ENCODE measurements at regions not wholly inside any gene's neighbourhood (a gene's known extent, or its start where the extent isn't known, plus 50 kb on each side); places are given as distances from the start of the nearest gene placed in this dataset.

DNA sequence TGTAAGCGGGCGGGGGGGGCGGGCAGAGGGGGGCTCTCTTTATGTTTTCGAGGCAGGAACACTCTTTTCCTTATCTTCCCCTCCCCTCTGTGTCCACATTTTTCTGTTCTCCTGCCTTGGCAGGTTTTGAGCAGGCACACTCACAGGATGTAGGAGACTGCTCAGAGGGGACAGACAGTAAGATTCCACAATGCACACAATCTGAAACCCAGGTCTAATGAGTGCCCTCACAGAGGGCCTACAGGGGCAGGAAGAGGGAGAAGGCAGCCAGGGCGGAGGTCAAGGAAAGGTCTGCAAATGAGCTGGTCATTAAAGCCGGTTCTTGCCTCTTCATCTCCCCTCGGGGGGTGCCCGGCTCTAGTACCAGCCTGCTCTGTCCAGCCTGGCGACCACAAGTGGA is 106.1 kb upstream of the ATP6AP2 start:
- no peaks in the 10 kb centered on the region for H3K36me3 ChIP-seq (ENCODE audit: insufficient read depth, low read length)
- H3K79me2 ChIP-seq (ENCODE audit: insufficient read depth, low read length): no peaks in the 10 kb centered on the region
- no peaks in the 10 kb centered on the region for H3K27me3 ChIP-seq (ENCODE audit: insufficient read depth, low read length, poor library complexity)
- no peak for TF ChIP-seq CTCF (IDR thresholded peaks at IDR 0.05; ENCODE audit: borderline replicate concordance, extremely low read depth, low read length, poor library complexity, severe bottlenecking)
- TF ChIP-seq EZH2 (IDR thresholded peaks at IDR 0.05; ENCODE audit: borderline replicate concordance, low read depth, low read length, severe bottlenecking): no peak
- no peaks in the 10 kb centered on the region for H3K9me3 ChIP-seq (ENCODE audit: insufficient read depth, low read length, severe bottlenecking)
- no peaks in the 10 kb centered on the region for H4K20me1 ChIP-seq (ENCODE audit: insufficient read depth, low read length)
- H3K4me2 ChIP-seq (ENCODE audit: insufficient read depth, low read length): no peak overlapping the region
- H3K27ac ChIP-seq (ENCODE audit: low read length): no peak overlapping the region
- no peak overlapping the region for H2AFZ ChIP-seq (ENCODE audit: low read depth, low read length)
- no peak overlapping the region for H3K9ac ChIP-seq (ENCODE audit: low read depth, low read length)
- no peak for DNase-seq
- no peak for ATAC-seq (ENCODE audit: insufficient read depth, low read depth)
- no peak overlapping the region for H3K4me3 ChIP-seq (ENCODE audit: low read depth in 1 of 2, low read length in 2 of 2)
- H3K4me1 ChIP-seq (ENCODE audit: insufficient read depth, low read length): peaks cover 30% of the 10 kb centered on the region

- Histone ChIP-seq H4K20me1 (ENCODE audit: insufficient read depth, low read length) (no peaks in the 10 kb centered on the region), H3K9ac (ENCODE audit: low read depth, low read length) (no peak overlapping the region), H3K4me1 (ENCODE audit: insufficient read depth, low read length) (peaks cover 30% of the 10 kb centered on the region), H3K27ac (ENCODE audit: low read length) (no peak overlapping the region), H3K79me2 (ENCODE audit: insufficient read depth, low read length) (no peaks in the 10 kb centered on the region), H3K4me2 (ENCODE audit: insufficient read depth, low read length) (no peak overlapping the region), H2AFZ (ENCODE audit: low read depth, low read length) (no peak overlapping the region), H3K9me3 (ENCODE audit: insufficient read depth, low read length, severe bottlenecking) (no peaks in the 10 kb centered on the region), H3K36me3 (ENCODE audit: insufficient read depth, low read length) (no peaks in the 10 kb centered on the region), H3K27me3 (ENCODE audit: insufficient read depth, low read length, poor library complexity) (no peaks in the 10 kb centered on the region), H3K4me3 (ENCODE audit: low read depth in 1 of 2, low read length in 2 of 2) (no peak overlapping the region)
- TF ChIP-seq CTCF (IDR thresholded peaks at IDR 0.05; ENCODE audit: borderline replicate concordance, extremely low read depth, low read length, poor library complexity, severe bottlenecking) (no peak), EZH2 (IDR thresholded peaks at IDR 0.05; ENCODE audit: borderline replicate concordance, low read depth, low read length, severe bottlenecking) (no peak)
- DNase-seq: no peak
- ATAC-seq (ENCODE audit: insufficient read depth, low read depth): no peak
Observed at GRCh38 chrX:40474205-40474626, 106.6 kb upstream of the ATP6AP2 start.

- no peaks in the 10 kb centered on the region for H3K9me3 ChIP-seq (ENCODE audit: insufficient read depth, low read length, severe bottlenecking)
- H3K27ac ChIP-seq (ENCODE audit: low read length): no peak overlapping the region; the same call in 1 of the 2 replicates
- H3K79me2 ChIP-seq (ENCODE audit: insufficient read depth, low read length): no peaks in the 10 kb centered on the region
- peak; percentile 74 for DNase-seq
- no peaks in the 10 kb centered on the region for H3K36me3 ChIP-seq (ENCODE audit: insufficient read depth, low read length)
- ATAC-seq (ENCODE audit: insufficient read depth, low read depth): peak; percentile 65
- peak; percentile 40 for TF ChIP-seq CTCF (IDR thresholded peaks at IDR 0.05; ENCODE audit: borderline replicate concordance, extremely low read depth, low read length, poor library complexity, severe bottlenecking)
- TF ChIP-seq EZH2 (IDR thresholded peaks at IDR 0.05; ENCODE audit: borderline replicate concordance, low read depth, low read length, severe bottlenecking): no peak
- H3K4me2 ChIP-seq (ENCODE audit: insufficient read depth, low read length): 0 out of 2 replicates have a peak overlapping the region, but pooled peaks have one; percentile 7
- no peak overlapping the region for H3K4me3 ChIP-seq (ENCODE audit: low read depth in 1 of 2, low read length in 2 of 2)
- no peak overlapping the region for H3K9ac ChIP-seq (ENCODE audit: low read depth, low read length)
- no peaks in the 10 kb centered on the region for H4K20me1 ChIP-seq (ENCODE audit: insufficient read depth, low read length)
- no peak overlapping the region for H2AFZ ChIP-seq (ENCODE audit: low read depth, low read length)
- peaks cover 30% of the 10 kb centered on the region for H3K4me1 ChIP-seq (ENCODE audit: insufficient read depth, low read length)
- H3K27me3 ChIP-seq (ENCODE audit: insufficient read depth, low read length, poor library complexity): no peaks in the 10 kb centered on the region
Observed at GRCh38 chrX:40473460-40474204, 107.1 kb upstream of the ATP6AP2 start.
